ENCODE measurements at regions not wholly inside any gene's neighbourhood (a gene's known extent, or its start where the extent isn't known, plus 50 kb on each side); places are given as distances from the start of the nearest gene placed in this dataset.

DNA sequence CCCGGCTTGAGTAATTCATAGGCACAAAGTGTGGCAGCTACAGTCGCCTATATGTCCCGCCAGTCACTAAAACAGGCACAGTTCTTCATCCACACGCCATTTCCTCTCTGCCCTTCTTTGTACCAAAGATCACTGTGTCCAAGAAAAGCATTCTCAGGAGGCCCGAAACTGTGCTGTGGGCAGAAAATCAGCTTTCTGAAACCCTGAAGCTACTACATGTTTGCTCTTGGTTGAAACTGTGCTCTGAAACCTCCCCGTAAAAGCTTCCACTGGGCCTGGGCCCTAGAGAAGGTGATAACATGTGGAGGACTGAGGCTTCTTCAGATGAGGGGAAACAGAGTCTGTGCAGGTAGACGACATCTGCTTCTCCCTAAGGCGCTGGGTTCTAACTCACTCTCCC lies 75.6 kb upstream of the ID2 start:
- TF ChIP-seq, protein P1, sequence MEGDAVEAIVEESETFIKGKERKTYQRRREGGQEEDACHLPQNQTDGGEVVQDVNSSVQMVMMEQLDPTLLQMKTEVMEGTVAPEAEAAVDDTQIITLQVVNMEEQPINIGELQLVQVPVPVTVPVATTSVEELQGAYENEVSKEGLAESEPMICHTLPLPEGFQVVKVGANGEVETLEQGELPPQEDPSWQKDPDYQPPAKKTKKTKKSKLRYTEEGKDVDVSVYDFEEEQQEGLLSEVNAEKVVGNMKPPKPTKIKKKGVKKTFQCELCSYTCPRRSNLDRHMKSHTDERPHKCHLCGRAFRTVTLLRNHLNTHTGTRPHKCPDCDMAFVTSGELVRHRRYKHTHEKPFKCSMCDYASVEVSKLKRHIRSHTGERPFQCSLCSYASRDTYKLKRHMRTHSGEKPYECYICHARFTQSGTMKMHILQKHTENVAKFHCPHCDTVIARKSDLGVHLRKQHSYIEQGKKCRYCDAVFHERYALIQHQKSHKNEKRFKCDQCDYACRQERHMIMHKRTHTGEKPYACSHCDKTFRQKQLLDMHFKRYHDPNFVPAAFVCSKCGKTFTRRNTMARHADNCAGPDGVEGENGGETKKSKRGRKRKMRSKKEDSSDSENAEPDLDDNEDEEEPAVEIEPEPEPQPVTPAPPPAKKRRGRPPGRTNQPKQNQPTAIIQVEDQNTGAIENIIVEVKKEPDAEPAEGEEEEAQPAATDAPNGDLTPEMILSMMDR (conservative IDR thresholded peaks at IDR 0.05; ENCODE audit: low read depth, low read length): no peak
- TF ChIP-seq EZH2 (IDR thresholded peaks at IDR 0.05; ENCODE audit: borderline replicate concordance, low read depth, low read length, poor library complexity, severe bottlenecking): no peak
